H1 (cell line): ENCODE measurements at regions not wholly inside any gene's neighbourhood (a gene's known extent, or its start where the extent isn't known, plus 50 kb on each side); places are given as distances from the start of the nearest gene placed in this dataset.

Experiments
- CTCF ChIA-PET: fragments of 300-600 bp; sonication (Branson Sonifier 250); formaldehyde crosslinking; loops from one replicate; lab custom pipeline; 2021; ENCODE audit not compliant: partially characterized antibody; lab: Charles Lee
- POLR2A ChIA-PET: fragments of 300-600 bp; sonication (Branson Sonifier 250); formaldehyde crosslinking; loops from one replicate; lab custom pipeline; 2021; ENCODE audit warnings: inconsistent platforms; ENCODE audit not compliant: partially characterized antibody; lab: Charles Lee
- DNase-seq, 2 experiments: peaks; one replicate each; pipeline versions ENCODE4 v3.0.0 to v3.0.0-alpha.2; 2010 to 2022; ENCODE audit warnings: low spot score in 2 of 2, low read depth in 1 of 2, mixed read lengths in 1 of 2
- FAIRE-seq: peaks from 2 replicates; lab custom pipeline; 2011; peaks lifted over from hg19 to GRCh38; lab: Jason Lieb, UNC
- H2AFZ ChIP-seq: 2 replicates; pipeline ENCODE4 v1.8.1; 2012; ENCODE audit warnings: low read length, inconsistent platforms
- H2AK5ac ChIP-seq: 2 replicates; pipeline ENCODE4 v1.6.1; 2013; ENCODE audit warnings: low read depth, low read length
- H2BK120ac ChIP-seq: replicated peaks from 2 replicates; pipeline ENCODE3; 2013; ENCODE audit warnings: low read depth, low read length, inconsistent platforms
- H2BK12ac ChIP-seq: 2 replicates; pipeline ENCODE4 v1.6.1; 2013; ENCODE audit warnings: low read depth, low read length
- H2BK15ac ChIP-seq: 2 replicates; pipeline ENCODE4 v1.6.1; 2013; ENCODE audit warnings: low read length
- H2BK20ac ChIP-seq: 2 replicates; pipeline ENCODE4 v1.6.1; 2013; ENCODE audit warnings: low read length
- H2BK5ac ChIP-seq: 2 replicates; pipeline ENCODE4 v1.6.1; 2013; ENCODE audit warnings: low read depth, low read length
- H3K14ac ChIP-seq: 2 replicates; pipeline ENCODE4 v1.6.1; 2013; ENCODE audit warnings: inconsistent platforms; ENCODE audit not compliant: insufficient read length
- H3K18ac ChIP-seq: 2 replicates; pipeline ENCODE4 v1.6.1; 2013; ENCODE audit warnings: low read length; ENCODE audit errors: extremely low read depth
- H3K23ac ChIP-seq: 2 replicates; pipeline ENCODE4 v1.6.1; 2013; ENCODE audit warnings: inconsistent platforms; ENCODE audit not compliant: insufficient read length
- H3K23me2 ChIP-seq: 2 replicates; pipeline ENCODE4 v1.6.1; 2013; ENCODE audit warnings: low read depth, low read length
- H3K27ac ChIP-seq: 2 replicates; pipeline ENCODE4 v1.6.1; 2011; ENCODE audit warnings: low read depth, low read length, inconsistent platforms
- H3K27me3 ChIP-seq, 4 experiments: replicated peaks in 1 of 4; 1 replicate in 1 of 4; 2 replicates in 3 of 4; pipeline versions ENCODE4 v1.6.1 to v1.8.1; 2011 to 2013; ENCODE audit warnings: low read length in 3 of 4, mild to moderate bottlenecking in 3 of 4, inconsistent platforms in 2 of 4, mixed read lengths in 2 of 4, moderate library complexity in 1 of 4; ENCODE audit not compliant: control insufficient read depth in 3 of 4, insufficient read depth in 3 of 4; ENCODE audit errors: extremely low read depth in 1 of 4
- H3K36me3 ChIP-seq, 4 experiments: 2 replicates each; pipeline versions ENCODE4 v1.6.1 to v1.8.1; 2011 to 2013; ENCODE audit warnings: mild to moderate bottlenecking in 4 of 4, low read length in 3 of 4, moderate library complexity in 2 of 4, control low read depth in 1 of 4, inconsistent platforms in 1 of 4; ENCODE audit not compliant: insufficient read depth in 4 of 4, control insufficient read depth in 2 of 4
- H3K4ac ChIP-seq: replicated peaks from 2 replicates; pipeline ENCODE3; 2013; ENCODE audit warnings: low read length, low read depth, mixed read lengths, inconsistent platforms; ENCODE audit not compliant: insufficient read length
- H3K4me1 ChIP-seq, 4 experiments: replicated peaks in 1 of 4; 1 replicate in 1 of 4; 2 replicates in 3 of 4; pipeline versions ENCODE4 v1.6.1 to v1.8.1; 2011 to 2013; ENCODE audit warnings: low read length in 3 of 4, inconsistent platforms in 2 of 4, mixed read lengths in 1 of 4; ENCODE audit not compliant: insufficient read depth in 4 of 4, control insufficient read depth in 3 of 4
- H3K4me2 ChIP-seq, 2 experiments: 2 replicates each; pipeline versions ENCODE4 v1.6.1 to v1.8.1; 2011 to 2013; ENCODE audit warnings: low read depth in 2 of 2, low read length in 2 of 2, control low read depth in 1 of 2, inconsistent platforms in 1 of 2, mild to moderate bottlenecking in 1 of 2; ENCODE audit not compliant: insufficient read depth in 1 of 2
- H3K4me3 ChIP-seq, 4 experiments: fragments of 200-600, 300-600 bp in 1 of 4; sonication (generic), shearing (Covaris generic), sonication (Bioruptor Twin) in 1 of 4; 2 replicates each; pipeline versions ENCODE4 v1.5.1 to v1.8.1; 2011 to 2016; ENCODE audit warnings: low read length in 4 of 4, low read depth in 3 of 4, control low read depth in 2 of 4, inconsistent platforms in 2 of 4, mild to moderate bottlenecking in 2 of 4, mixed read lengths in 1 of 4, moderate library complexity in 1 of 4; ENCODE audit not compliant: insufficient read depth in 2 of 4; ENCODE audit errors: extremely low read depth in 1 of 4
- H3K56ac ChIP-seq: replicated peaks from 2 replicates; pipeline ENCODE3; 2013; ENCODE audit warnings: low read depth, mild to moderate bottlenecking, mixed read lengths, low read length, inconsistent platforms; ENCODE audit not compliant: insufficient read length
- H3K79me1 ChIP-seq: 2 replicates; pipeline ENCODE4 v1.6.1; 2013; ENCODE audit warnings: low read depth, low read length, control low read depth
- H3K79me2 ChIP-seq, 2 experiments: 2 replicates each; pipeline versions ENCODE4 v1.6.1 to v1.8.1; 2012 to 2013; ENCODE audit warnings: low read length in 2 of 2, mild to moderate bottlenecking in 2 of 2, inconsistent platforms in 1 of 2; ENCODE audit not compliant: insufficient read depth in 2 of 2, control insufficient read depth in 1 of 2
- H3K9ac ChIP-seq, 4 experiments: replicated peaks in 1 of 4; 1 replicate in 1 of 4; 2 replicates in 3 of 4; pipeline versions ENCODE4 v1.6.1 to v1.8.1; 2011 to 2013; ENCODE audit warnings: low read depth in 3 of 4, low read length in 3 of 4, control low read depth in 2 of 4, mild to moderate bottlenecking in 2 of 4, moderate library complexity in 2 of 4, inconsistent platforms in 1 of 4; ENCODE audit errors: extremely low read depth in 1 of 4
- H3K9me3 ChIP-seq, 2 experiments: 2 replicates each; pipeline versions ENCODE4 v1.6.1 to v1.8.1; 2012 to 2013; ENCODE audit warnings: mild to moderate bottlenecking in 2 of 2, moderate library complexity in 2 of 2, control low read depth in 1 of 2, inconsistent platforms in 1 of 2, low read depth in 1 of 2, low read length in 1 of 2, mixed read lengths in 1 of 2; ENCODE audit not compliant: insufficient read depth in 2 of 2
- H4K20me1 ChIP-seq, 2 experiments: replicated peaks in 1 of 2; 2 replicates each; pipeline versions ENCODE3 to v1.8.1; 2011 to 2013; ENCODE audit warnings: inconsistent platforms in 2 of 2, low read length in 2 of 2, mild to moderate bottlenecking in 1 of 2; ENCODE audit not compliant: insufficient read depth in 2 of 2, control insufficient read depth in 1 of 2
- H4K5ac ChIP-seq: 2 replicates; pipeline ENCODE4 v1.6.1; 2013; ENCODE audit warnings: low read length, low read depth, mixed read lengths, inconsistent platforms; ENCODE audit not compliant: insufficient read length
- H4K8ac ChIP-seq: 2 replicates; pipeline ENCODE4 v1.8.0; 2013; ENCODE audit warnings: mild to moderate bottlenecking, moderate library complexity, low read length, inconsistent platforms; ENCODE audit not compliant: insufficient read depth; ENCODE audit errors: extremely low read depth
- H4K91ac ChIP-seq: replicated peaks from 2 replicates; pipeline ENCODE3; 2013; ENCODE audit warnings: low read length, mixed read lengths, inconsistent platforms; ENCODE audit not compliant: insufficient read length
- CBX5 ChIP-seq: fragments of 300-800, 300-1000 bp; sonication (generic); IDR thresholded peaks from 2 replicates; pipeline ENCODE4 v1.7.1; 2016; ENCODE audit warnings: antibody characterized with exemption, low read length, low read depth
- WGBS, 2 experiments: shearing (Covaris generic) in 1 of 2; methylation state at CpG; one replicate each; pipeline versions ENCODE4 v1.1.6 to v1.1.7; 2013 to 2015; ENCODE audit warnings: low lambda C conversion rate in 2 of 2, mixed read lengths in 2 of 2, inconsistent platforms in 1 of 2, low coverage in 1 of 2, missing lambda C conversion rate in 1 of 2; ENCODE audit not compliant: insufficient replicate concordance in 2 of 2, insufficient coverage in 1 of 2, insufficient read length in 1 of 2; ENCODE audit errors: extremely low coverage in 1 of 2, missing lambda C conversion rate in 1 of 2; 5-methylcytosine and 5-hydroxymethylcytosine counted together

DNA sequence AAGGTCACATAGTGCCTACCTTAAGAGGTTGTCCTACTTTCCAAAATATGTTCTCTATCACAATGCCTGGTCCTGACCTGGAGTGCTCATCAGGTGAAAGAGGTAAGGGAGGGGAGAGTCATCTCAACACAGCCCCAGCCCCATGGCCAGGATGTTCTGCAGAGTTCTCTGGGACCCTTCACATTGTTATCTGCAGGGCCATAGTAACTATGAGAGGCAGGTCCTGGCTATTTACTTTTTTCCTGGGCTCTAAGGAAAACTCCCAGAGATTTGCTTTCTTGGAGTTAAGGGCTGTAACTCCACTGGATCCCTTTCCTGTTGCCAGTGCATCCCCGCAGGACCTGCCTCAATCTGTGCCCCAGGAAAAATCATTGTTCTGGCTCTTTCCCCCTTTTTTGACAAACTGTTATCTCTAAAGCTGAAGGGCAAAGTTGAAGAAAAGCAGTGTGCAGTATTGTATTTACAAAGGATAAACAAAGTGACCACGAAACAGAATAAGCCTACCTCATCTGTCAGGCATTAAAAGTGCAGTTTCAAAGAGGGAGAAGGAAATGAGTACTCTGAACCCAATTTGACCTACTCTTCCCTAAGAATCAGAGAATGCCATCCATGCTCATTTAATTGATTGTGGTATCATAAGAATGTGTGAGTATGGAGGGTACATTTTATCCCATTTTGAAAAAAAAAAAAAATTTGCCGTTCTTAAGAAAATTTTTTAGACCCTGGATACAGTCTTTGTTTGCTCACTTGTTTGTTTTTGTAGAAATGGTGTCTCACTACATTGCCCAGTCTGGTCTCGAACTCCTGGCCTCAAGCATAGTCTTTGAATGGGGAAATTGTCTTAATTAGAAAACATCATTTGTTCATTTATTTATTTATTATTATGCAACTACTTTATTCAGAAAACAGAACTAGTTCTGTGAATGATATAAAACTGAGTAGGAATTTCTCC is 149.6 kb downstream of the RHOU start:
- no peak overlapping the region for H3K9ac ChIP-seq
- no peaks in the 10 kb centered on the region for H3K27me3 ChIP-seq
- H2AFZ ChIP-seq, result no peak overlapping the region
- DNase-seq, result no peak
- no peak overlapping the region for H4K91ac ChIP-seq
- CTCF ChIA-PET, result no interaction called here
- no peak overlapping the region for H2BK12ac ChIP-seq
- no peaks in the 10 kb centered on the region for H3K36me3 ChIP-seq
- H3K9me3 ChIP-seq, result no peaks in the 10 kb centered on the region
- no peak overlapping the region for H2BK15ac ChIP-seq
- H2BK120ac ChIP-seq, result no peak overlapping the region
- WGBS, 2 experiments, result 93% methylated on average over 4 of the region's 4 CpGs; no CpG with 5 or more reads in 1 of the 2 experiments
- H3K4me3 ChIP-seq, result no peak overlapping the region
- POLR2A ChIA-PET, result no interaction called here
- H3K18ac ChIP-seq, result no peak overlapping the region
- no peak overlapping the region for H2BK5ac ChIP-seq
- no peaks in the 10 kb centered on the region; the same call in 1 of the 2 replicates for H3K23me2 ChIP-seq
- no peak overlapping the region for H3K27ac ChIP-seq
- no peak overlapping the region for H4K8ac ChIP-seq
- H3K23ac ChIP-seq, result no peak overlapping the region
- no peak overlapping the region for H3K56ac ChIP-seq
- peaks cover 0 to 4% (median 1%) of the 10 kb centered on the region in 4 experiments; a peak in 5 of 7 replicates for H3K4me1 ChIP-seq
- no peak overlapping the region for H3K4me2 ChIP-seq
- no peaks in the 10 kb centered on the region for H3K79me1 ChIP-seq
- no peaks in the 10 kb centered on the region for H4K20me1 ChIP-seq
- no peak overlapping the region for H3K4ac ChIP-seq
- H2BK20ac ChIP-seq, result no peak overlapping the region
- FAIRE-seq, result no peak
- no peak overlapping the region for H3K14ac ChIP-seq
- no peaks in the 10 kb centered on the region for H3K79me2 ChIP-seq
- H2AK5ac ChIP-seq, result no peak overlapping the region
- no peak overlapping the region for H4K5ac ChIP-seq
- no peak for TF ChIP-seq CBX5
